Lower leg skin (tissue), 3 donors: ENCODE measurements at regions not wholly inside any gene's neighbourhood (a gene's known extent, or its start where the extent isn't known, plus 50 kb on each side); places are given as distances from the start of the nearest gene placed in this dataset.

Experiments used
- CTCF ChIP-seq, 3 donors: fragments of 450-650 bp; IDR thresholded peaks; one replicate each; pipeline ENCODE4 v1.5.1; 2016; ENCODE audit warnings: antibody characterized with exemption in 3 of 3, mild to moderate bottlenecking in 3 of 3, moderate library complexity in 2 of 3
- POLR2A ChIP-seq, 2 donors: fragments of 450-650 bp; IDR thresholded peaks; one replicate each; pipeline ENCODE4 v1.6.1; 2016 to 2017; ENCODE audit warnings: antibody characterized with exemption in 2 of 2, mild to moderate bottlenecking in 1 of 2, moderate library complexity in 1 of 2

GRCh38 chr6:150664091-150664490, 64.4 kb downstream of the PLEKHG1 start:
- TF ChIP-seq CTCF (IDR thresholded peaks at IDR 0.05), result no peak
- no peak for TF ChIP-seq POLR2A (IDR thresholded peaks at IDR 0.05)
